ENCODE measurements at regions not wholly inside any gene's neighbourhood (a gene's known extent, or its start where the extent isn't known, plus 50 kb on each side); places are given as distances from the start of the nearest gene placed in this dataset.
"Not testable (repeated sequence)": the region's sequence is repeated elsewhere in the genome, so short reads cannot be mapped to it uniquely, and the experiment has no call there.

DNA sequence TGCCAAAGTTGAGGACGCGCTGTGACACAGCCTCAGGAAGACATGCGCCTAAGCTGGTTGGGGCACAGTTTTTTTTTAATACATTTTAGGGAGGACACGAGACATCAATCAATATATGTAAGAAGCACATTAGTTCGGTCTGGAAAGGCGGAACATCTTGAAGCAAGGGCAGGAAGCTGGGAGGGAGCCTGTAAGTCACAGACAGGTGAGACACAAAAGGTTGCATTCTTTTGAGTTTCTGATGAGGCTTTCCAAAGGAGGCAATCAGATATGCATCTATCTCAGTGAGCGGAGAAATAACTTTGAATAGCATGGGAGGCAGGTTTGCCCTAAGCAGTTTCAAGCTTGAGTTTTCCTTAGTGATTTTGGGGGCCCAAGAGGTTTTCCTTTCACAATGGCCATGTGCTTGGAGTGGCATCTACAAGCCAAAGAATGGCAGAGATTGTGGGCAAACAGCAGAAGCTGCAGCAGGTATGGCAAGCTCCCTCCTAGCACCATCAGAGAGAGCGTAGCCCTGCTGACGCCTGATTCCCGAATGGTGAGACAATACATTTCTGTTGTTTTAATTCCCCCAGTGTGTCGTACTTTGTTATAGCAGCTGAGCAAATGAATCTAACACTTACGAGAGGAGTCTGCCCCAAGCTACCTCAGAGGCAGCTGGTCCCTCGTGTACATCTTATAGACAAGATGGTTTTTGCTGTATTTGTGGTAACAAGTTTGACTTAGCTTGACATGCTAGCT lies 99.5 kb upstream of the TMTC4 start:
- no peak overlapping the region for H3K4me3 Mint-ChIP-seq (ENCODE audit: unreplicated experiment)
- DNase-seq (ENCODE audit: low spot score): no peak
- peaks cover 1% of the 10 kb centered on the region for H3K36me3 Mint-ChIP-seq (ENCODE audit: low read depth)
- H3K9me3 Mint-ChIP-seq (ENCODE audit: low read depth): peaks cover 8% of the 10 kb centered on the region
- H3K27ac Mint-ChIP-seq (ENCODE audit: unreplicated experiment): no peak overlapping the region
- TF ChIP-seq, protein P1, sequence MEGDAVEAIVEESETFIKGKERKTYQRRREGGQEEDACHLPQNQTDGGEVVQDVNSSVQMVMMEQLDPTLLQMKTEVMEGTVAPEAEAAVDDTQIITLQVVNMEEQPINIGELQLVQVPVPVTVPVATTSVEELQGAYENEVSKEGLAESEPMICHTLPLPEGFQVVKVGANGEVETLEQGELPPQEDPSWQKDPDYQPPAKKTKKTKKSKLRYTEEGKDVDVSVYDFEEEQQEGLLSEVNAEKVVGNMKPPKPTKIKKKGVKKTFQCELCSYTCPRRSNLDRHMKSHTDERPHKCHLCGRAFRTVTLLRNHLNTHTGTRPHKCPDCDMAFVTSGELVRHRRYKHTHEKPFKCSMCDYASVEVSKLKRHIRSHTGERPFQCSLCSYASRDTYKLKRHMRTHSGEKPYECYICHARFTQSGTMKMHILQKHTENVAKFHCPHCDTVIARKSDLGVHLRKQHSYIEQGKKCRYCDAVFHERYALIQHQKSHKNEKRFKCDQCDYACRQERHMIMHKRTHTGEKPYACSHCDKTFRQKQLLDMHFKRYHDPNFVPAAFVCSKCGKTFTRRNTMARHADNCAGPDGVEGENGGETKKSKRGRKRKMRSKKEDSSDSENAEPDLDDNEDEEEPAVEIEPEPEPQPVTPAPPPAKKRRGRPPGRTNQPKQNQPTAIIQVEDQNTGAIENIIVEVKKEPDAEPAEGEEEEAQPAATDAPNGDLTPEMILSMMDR (IDR thresholded peaks at IDR 0.05): no peak
- H3K27me3 Mint-ChIP-seq (ENCODE audit: low read depth): no peaks in the 10 kb centered on the region
- no peaks in the 10 kb centered on the region for H3K4me1 Mint-ChIP-seq (ENCODE audit: low read depth)

DNA sequence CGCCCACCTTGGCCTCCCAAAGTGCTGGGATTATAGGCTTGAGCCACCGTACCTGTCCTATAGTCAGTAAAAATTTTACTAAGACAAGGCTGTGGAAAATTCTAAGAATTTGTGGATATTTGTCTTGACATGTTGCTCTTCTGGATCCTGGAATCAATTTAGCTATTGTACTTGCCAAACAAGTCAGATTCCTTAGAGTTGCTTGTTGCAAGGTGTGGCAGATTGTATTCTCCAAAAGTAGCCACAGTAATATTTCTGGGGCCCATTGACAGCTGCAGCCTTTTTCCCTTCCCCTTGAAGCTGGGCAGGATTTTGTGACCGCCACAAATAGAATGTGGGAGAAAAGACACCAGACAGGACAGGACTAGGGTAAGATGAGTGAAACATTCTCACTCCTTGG lies 98.8 kb upstream of the TMTC4 start:
- TF ChIP-seq, protein P1 (IDR thresholded peaks at IDR 0.05): no peak
- H3K27me3 Mint-ChIP-seq (ENCODE audit: low read depth): no peaks in the 10 kb centered on the region
- H3K4me1 Mint-ChIP-seq (ENCODE audit: low read depth): no peaks in the 10 kb centered on the region
- H3K27ac Mint-ChIP-seq (ENCODE audit: unreplicated experiment): no peak overlapping the region
- no peak for DNase-seq (ENCODE audit: low spot score)
- no peak overlapping the region for H3K4me3 Mint-ChIP-seq (ENCODE audit: unreplicated experiment)
- H3K9me3 Mint-ChIP-seq (ENCODE audit: low read depth): peaks cover 8% of the 10 kb centered on the region
- peaks cover 1% of the 10 kb centered on the region for H3K36me3 Mint-ChIP-seq (ENCODE audit: low read depth)

DNA sequence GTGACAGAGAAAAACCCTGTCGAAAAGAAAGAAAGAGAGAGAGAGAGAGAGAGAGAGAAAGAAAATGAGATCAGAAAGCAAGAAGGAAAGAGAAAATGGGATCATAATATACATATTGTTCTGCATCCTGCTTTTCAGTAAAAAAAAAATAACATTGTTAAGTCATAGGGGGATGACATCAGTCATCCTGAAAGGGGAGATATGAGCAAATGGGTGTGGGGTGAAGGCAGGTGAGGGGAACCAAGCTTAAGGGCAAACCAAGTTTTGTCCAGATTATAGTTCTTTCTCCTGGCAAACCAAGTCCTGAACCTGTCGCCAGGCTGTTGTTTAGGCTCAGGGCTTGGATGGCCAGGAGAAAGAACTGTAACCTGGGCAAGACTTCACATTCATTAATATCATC lies 92.6 kb upstream of the TMTC4 start:
- Mint-ChIP-seq H3K36me3 (ENCODE audit: low read depth) (peaks cover 1% of the 10 kb centered on the region), H3K4me3 (ENCODE audit: unreplicated experiment) (no peak overlapping the region), H3K9me3 (ENCODE audit: low read depth) (peaks cover 8% of the 10 kb centered on the region), H3K4me1 (ENCODE audit: low read depth) (no peaks in the 10 kb centered on the region), H3K27me3 (ENCODE audit: low read depth) (no peaks in the 10 kb centered on the region), H3K27ac (ENCODE audit: unreplicated experiment) (no peak overlapping the region)
- TF ChIP-seq, protein P1 (IDR thresholded peaks at IDR 0.05): no peak
- DNase-seq (ENCODE audit: low spot score): no peak

DNA sequence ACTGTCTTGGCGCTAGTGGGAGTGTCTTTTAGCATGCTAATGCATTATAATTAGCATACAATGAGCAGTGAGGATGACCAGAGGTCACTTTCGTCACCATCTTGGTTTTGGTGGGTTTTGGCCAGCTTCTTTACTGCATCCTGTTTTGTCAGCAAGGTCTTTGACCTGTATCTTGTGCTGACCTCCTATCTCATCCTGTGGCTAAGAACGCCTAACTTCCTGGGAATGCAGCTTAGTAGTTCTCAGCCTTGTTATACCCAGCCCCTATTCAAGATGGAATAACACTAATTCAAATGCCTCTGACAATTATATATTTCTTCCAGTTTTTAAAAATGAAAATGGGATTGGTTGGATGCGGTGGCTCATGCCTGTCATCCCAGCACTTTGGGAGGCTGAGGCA lies 92.0 kb upstream of the TMTC4 start:
- not testable (repeated sequence) for H3K9me3 Mint-ChIP-seq (ENCODE audit: low read depth); H3K4me1 Mint-ChIP-seq (ENCODE audit: low read depth); H3K27me3 Mint-ChIP-seq (ENCODE audit: low read depth); H3K4me3 Mint-ChIP-seq (ENCODE audit: unreplicated experiment); DNase-seq (ENCODE audit: low spot score); H3K27ac Mint-ChIP-seq (ENCODE audit: unreplicated experiment); H3K36me3 Mint-ChIP-seq (ENCODE audit: low read depth)

DNA sequence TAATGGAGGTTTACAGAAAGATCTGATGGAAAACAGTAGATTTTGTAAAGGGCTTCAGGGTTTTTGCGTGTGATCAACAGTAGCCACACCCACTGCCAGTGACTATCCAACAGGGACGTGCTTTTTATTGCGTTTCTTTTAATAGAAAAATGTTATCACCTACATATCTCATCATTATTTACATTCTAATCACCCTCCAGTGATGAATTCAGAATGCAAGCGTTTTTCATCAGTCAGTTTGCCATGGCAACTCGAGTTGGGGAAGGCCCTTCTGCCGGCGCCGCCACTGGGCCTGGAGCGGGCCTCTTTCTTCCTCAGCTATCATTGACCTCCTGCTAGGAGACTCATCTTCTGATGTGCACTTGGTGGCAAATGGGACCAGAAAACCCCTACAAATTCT lies 90.3 kb upstream of the TMTC4 start:
- Mint-ChIP-seq H3K4me3 (ENCODE audit: unreplicated experiment) (no peak overlapping the region), H3K27me3 (ENCODE audit: low read depth) (no peaks in the 10 kb centered on the region), H3K4me1 (ENCODE audit: low read depth) (no peaks in the 10 kb centered on the region), H3K36me3 (ENCODE audit: low read depth) (no peaks in the 10 kb centered on the region), H3K9me3 (ENCODE audit: low read depth) (peaks cover 2% of the 10 kb centered on the region), H3K27ac (ENCODE audit: unreplicated experiment) (no peak overlapping the region)
- TF ChIP-seq, protein P1 (IDR thresholded peaks at IDR 0.05): no peak
- no peak for DNase-seq (ENCODE audit: low spot score)

DNA sequence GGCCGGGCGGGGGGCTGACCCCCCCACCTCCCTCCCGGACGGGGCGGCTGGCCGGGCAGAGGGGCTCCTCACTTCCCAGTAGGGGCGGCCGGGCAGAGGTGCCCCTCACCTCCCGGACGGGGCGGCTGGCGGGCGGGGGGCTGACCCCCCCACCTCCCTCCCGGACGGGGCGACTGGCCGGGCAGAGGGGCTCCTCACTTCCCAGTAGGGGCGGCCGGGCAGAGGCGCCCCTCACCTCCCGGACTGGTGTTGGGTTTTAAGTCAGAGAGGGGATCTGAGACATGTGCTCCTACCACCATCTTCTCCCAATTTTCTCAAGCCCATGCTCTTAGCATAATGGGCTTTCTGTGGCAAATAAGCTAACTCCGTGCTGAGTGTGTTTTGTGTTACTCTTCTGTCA lies 87.5 kb upstream of the TMTC4 start:
- not testable (repeated sequence) for H3K4me1 Mint-ChIP-seq (ENCODE audit: low read depth); H3K9me3 Mint-ChIP-seq (ENCODE audit: low read depth); DNase-seq (ENCODE audit: low spot score); H3K27ac Mint-ChIP-seq (ENCODE audit: unreplicated experiment); H3K4me3 Mint-ChIP-seq (ENCODE audit: unreplicated experiment); H3K27me3 Mint-ChIP-seq (ENCODE audit: low read depth); H3K36me3 Mint-ChIP-seq (ENCODE audit: low read depth)
